ENCODE measurements at regions not wholly inside any gene's neighbourhood (a gene's known extent, or its start where the extent isn't known, plus 50 kb on each side); places are given as distances from the start of the nearest gene placed in this dataset.

DNA sequence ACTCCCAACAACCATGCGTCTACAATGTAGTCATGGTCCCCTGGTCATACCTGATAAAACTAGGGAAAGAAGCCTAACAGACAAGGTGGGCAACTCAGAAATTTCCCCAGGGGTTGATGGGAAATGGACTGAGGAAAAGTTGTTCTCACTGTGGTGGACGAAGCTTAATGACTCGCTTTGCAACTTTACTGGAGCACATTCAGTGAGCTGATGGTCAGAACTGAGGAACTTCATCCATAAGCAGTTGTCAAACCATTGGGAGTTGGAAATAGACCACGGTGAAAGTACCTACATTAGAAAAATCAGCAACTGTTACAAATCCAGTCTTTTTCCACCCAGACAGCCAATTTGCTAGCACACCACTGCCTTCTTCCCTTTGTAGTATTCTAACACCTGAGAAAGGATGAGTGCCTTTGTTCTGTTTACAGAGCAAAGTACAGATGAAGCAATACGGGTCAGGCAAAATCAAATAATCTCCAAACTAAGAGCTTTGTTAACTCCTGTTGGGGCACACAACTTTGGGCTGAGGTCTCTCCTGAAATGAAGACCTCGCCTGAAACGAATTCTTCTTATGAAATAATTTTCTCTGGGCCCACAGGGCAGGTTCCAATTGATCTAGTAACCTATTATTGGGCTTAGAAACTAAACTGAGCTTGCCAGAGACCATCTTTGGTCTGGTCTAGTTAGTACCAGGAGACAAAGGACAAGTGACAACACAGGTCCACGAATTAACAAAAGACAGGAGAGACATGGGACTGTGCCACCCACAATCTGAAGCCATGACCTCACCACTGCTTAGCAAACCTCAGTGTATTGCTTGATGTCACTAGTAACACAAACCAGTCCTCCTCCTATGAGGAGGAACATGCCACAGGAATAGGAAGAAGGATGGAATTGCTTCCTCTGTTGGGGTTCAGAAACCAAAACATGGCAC, 58.9 kb upstream of the NFKB1 start:
- no peak for DNase-seq

DNA sequence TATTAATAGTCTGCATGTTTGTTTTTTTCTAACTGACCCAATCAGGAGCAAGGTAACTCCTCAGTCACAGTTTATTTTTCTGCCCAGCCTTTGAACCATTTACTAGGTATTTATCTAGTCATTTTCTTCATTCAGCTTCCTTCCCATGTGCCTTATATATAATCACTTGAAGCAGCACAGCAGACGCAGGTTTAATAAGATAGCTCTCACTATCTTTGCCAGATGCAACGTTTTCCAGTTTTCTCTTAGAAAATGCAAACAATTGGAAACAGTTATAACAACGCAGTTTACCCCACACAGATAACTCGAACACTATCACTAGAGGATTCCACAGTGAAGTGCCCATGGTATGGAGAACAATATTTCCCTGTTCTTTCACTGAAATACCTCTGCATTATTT, 56.4 kb upstream of the NFKB1 start:
- no peak for DNase-seq

DNA sequence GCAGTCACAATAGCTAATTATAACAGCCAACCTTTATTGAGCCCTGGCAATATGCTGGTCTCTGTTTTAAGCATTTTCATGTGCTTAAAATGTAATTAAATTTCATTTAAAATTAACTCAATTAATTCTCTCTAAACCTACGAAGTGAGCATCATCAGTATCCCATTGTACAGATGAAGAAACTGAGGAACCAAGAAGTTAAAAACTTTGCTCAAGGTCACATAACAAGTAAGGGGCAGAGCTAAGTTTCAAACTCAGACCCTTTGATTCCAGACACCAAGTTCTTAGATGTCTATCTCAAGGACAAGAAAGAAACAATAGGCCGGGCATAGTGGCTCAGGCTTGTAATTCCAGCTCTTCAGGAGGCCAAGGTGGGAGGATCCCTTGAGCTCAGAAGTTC, 55.9 kb upstream of the NFKB1 start:
- no peak for DNase-seq

DNA sequence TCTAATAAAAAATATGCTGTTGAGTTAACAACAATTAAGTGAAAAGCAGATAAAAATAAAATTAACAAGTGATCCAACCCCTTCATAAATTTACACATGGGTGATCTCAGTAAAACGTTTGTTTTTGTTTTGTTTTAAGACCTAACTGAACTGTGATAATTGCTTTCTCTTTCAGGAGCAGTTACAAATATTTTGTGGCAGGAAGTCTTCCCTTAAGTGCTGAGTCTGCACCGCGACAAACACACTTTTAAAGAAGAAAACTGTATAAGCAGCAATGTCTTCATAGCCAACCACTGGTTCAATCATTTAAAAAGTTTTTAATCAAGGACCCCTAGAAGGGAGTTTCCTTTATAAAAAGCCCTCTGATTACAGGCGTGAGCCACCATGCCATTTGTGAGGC, 53.7 kb upstream of the NFKB1 start:
- no peak for DNase-seq

DNA sequence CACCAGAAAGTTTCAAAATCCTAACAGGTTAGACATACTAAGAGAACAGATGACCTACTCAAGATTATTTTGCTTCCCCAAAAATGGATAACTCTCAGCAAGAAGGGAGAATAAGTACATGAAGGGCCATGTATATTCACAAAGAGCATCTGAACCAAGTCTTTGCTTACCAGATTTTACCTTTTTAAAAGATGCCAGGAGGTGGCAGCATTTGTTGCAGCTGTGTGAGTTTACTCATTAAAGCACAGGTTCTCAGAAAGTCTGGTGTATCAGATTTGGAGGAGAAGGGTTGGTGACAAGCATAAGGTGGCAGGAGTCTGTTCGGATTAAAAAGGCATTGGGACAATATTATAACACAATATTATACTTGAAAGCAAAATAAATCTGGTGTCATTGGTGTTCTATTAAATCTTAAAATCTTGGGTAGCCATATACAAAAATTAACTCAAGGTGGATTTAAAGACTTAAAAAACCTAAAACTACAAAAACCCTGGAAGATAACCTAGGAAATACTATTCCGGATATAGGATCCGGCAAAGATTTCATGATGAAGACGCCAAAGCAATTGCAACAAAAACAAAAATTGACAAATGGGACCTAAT, 51.3 kb upstream of the NFKB1 start:
- DNase-seq = no peak

DNA sequence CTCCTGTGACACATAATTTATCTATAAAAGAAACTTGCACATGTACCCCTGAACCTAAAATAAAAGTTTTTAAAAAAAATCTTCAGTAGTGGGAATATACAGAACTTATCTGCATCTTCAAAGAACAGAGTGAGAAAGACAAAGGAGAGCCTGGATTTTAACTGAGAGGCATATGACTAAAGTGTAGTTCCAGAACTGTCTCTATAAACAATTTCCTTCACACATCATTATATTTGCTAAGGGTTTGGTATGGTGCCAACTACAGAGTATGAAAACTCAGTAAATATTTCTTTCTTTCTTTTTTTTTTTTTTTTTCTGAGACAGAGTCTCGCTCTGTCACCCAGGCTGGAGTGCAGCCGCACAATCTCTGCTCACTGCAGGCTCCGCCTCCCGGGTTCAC, 49.9 kb upstream of the NFKB1 start:
- no peak for DNase-seq
